Spleen (tissue), 11 donors: ENCODE measurements at regions not wholly inside any gene's neighbourhood (a gene's known extent, or its start where the extent isn't known, plus 50 kb on each side); places are given as distances from the start of the nearest gene placed in this dataset.

ENCODE experiments used
- DNase-seq: peaks from one replicate; pipeline ENCODE4 v3.0.0-alpha.2; 2020
- H3K27ac ChIP-seq, 8 donors: fragments of 200-600 bp; sonication (generic) in 7 of 8; 1 replicate in 4 of 8; 2 replicates in 4 of 8; pipeline versions ENCODE4 v1.5.0 to v1.8.0; 2016 to 2021; ENCODE audit warnings: inconsistent platforms in 4 of 8, mild to moderate bottlenecking in 4 of 8, moderate library complexity in 1 of 8
- H3K27me3 ChIP-seq, 7 donors: fragments of 200-600 bp; sonication (generic) in 6 of 7; replicated peaks in 1 of 7; 1 replicate in 4 of 7; 2 replicates in 3 of 7; pipeline versions ENCODE4 v1.5.0 to v1.8.0; 2016 to 2021; ENCODE audit warnings: inconsistent platforms in 3 of 7, mild to moderate bottlenecking in 1 of 7
- H3K36me3 ChIP-seq, 6 donors: fragments of 200-600 bp; sonication (generic) in 5 of 6; 1 replicate in 4 of 6; 2 replicates in 2 of 6; pipeline versions ENCODE4 v1.5.0 to v1.8.0; 2016 to 2021; ENCODE audit warnings: inconsistent platforms in 2 of 6
- H3K4me1 ChIP-seq, 6 donors: fragments of 200-600 bp; sonication (generic) in 5 of 6; 1 replicate in 3 of 6; 2 replicates in 3 of 6; pipeline versions ENCODE4 v1.5.0 to v1.8.0; 2016 to 2021; ENCODE audit warnings: inconsistent platforms in 3 of 6
- H3K4me3 ChIP-seq, 8 donors: fragments of 200-600 bp; sonication (generic) in 7 of 8; 1 replicate in 4 of 8; 2 replicates in 4 of 8; pipeline versions ENCODE4 v1.5.0 to v1.8.0; 2016 to 2021; ENCODE audit warnings: inconsistent platforms in 4 of 8, mild to moderate bottlenecking in 4 of 8, moderate library complexity in 2 of 8
- H3K9me3 ChIP-seq, 8 donors: fragments of 200-600 bp; sonication (generic) in 7 of 8; 1 replicate in 4 of 8; 2 replicates in 4 of 8; pipeline versions ENCODE4 v1.5.0 to v1.8.0; 2016 to 2021; ENCODE audit warnings: inconsistent platforms in 4 of 8
- POLR2A ChIP-seq, 3 donors: fragments of 450-650 bp; IDR thresholded peaks; one replicate each; pipeline ENCODE4 v1.5.1; 2017; ENCODE audit warnings: antibody characterized with exemption in 3 of 3, mild to moderate bottlenecking in 1 of 3
- POLR2AphosphoS5 ChIP-seq, 3 donors: sonication (generic); formaldehyde crosslinking; IDR thresholded peaks; one replicate each; pipeline ENCODE4 v1.5.1; 2017; ENCODE audit warnings: antibody characterized with exemption in 3 of 3
- WGBS, 5 donors: extraction: QIAGEN DNeasy Blood & Tissue Kit in 3 of 5; methylation state at CpG; one replicate each; pipeline versions ENCODE4 v1.1.5 to v1.1.7; 2013 to 2018; 5-methylcytosine and 5-hydroxymethylcytosine counted together
- intact Hi-C: fragments of 100-400 bp; cut with DNase I; formaldehyde crosslinking; loops from one replicate; pipeline ENCODE4 v1.15.0; 2023; ENCODE audit warnings: low total_unique reads
- TF ChIP-seq, protein P1 (sequence below), 11 experiments: fragments of 200-600 bp in 7 of 11; fragments of 450-650 bp in 4 of 11; sonication (generic) in 4 of 11; IDR thresholded peaks in 8 of 11; conservative IDR thresholded peaks in 3 of 11; 1 replicate in 7 of 11; 2 replicates in 4 of 11; pipeline versions ENCODE4 v1.4.0 to v1.8.0; 2016 to 2021; ENCODE audit warnings: antibody characterized with exemption in 11 of 11, inconsistent platforms in 4 of 11, mild to moderate bottlenecking in 1 of 11
- donor health status: healthy with polysubstance abuse.
- donor health status: DM: no; HTN: no; CAD: no; lungs with moderate emphysema.
- donor health status: DM: no; HTN: no; CAD: no.
- donor health status: Bipolar disorder and iron deficiency.
- donor health status: healthy.
- donor health status: DM: no; HTN: no; CAD: no.
- donor health status: DM: yes; HTN: yes; CAD: no.

DNA sequence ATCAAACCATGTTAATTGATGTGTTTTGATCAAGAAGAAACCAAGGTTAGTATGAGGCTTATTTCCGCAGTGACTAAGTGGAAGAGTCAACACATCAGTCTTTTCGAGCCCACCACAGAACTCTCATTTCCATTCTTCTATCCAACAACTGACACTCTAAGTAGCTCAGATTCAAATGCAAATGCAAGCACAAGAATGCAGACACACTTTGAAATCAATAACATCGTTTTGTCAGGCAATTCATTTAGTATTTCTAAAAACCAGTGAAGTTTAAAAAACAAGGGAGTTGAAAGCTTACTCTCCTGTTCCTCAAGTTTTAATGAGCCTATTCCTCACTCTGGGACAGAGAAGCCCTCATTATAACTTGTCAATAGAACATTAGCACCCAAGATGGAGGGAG lies 433.1 kb downstream of the ZIC3 start:
- Histone ChIP-seq H3K4me1 (no peaks in the 10 kb centered on the region), H3K9me3 (no peaks in the 10 kb centered on the region), H3K27me3 (no peaks in the 10 kb centered on the region), H3K4me3 (no peak overlapping the region), H3K27ac (no peak overlapping the region), H3K36me3 (no peaks in the 10 kb centered on the region)
- intact Hi-C loops, result no loop called here
- DNase-seq, result no peak
- no peak for TF ChIP-seq POLR2A (IDR thresholded peaks at IDR 0.05)
- 57 to 78% (median 71%) methylated on average over 3 of the region's 3 CpGs for WGBS, 5 donors

DNA sequence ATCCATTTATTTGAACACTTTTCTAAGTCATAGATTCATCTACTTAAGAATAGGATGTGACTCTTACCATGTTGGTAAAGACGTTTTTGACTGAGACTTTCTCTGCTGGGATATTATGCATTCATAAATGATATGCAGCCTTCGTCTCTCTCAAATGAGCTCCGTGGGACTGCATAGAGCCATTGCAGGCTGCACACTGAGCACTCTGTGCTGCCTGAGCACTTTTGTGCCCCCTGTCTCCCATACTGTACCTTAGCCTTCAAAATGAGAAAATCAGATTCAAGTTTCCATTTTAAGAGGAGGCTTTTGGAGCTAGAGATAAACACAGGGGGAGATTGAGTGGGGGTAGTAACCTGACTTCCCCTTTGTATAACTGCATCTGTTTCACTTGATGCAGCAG lies 433.6 kb downstream of the ZIC3 start:
- WGBS, 5 donors, result 39 to 55% (median 48%) methylated on average over 3 of the region's 3 CpGs
- no peak for TF ChIP-seq POLR2A (IDR thresholded peaks at IDR 0.05)
- TF ChIP-seq POLR2AphosphoS5 (IDR thresholded peaks at IDR 0.05), result no peak
- TF ChIP-seq, protein P1, sequence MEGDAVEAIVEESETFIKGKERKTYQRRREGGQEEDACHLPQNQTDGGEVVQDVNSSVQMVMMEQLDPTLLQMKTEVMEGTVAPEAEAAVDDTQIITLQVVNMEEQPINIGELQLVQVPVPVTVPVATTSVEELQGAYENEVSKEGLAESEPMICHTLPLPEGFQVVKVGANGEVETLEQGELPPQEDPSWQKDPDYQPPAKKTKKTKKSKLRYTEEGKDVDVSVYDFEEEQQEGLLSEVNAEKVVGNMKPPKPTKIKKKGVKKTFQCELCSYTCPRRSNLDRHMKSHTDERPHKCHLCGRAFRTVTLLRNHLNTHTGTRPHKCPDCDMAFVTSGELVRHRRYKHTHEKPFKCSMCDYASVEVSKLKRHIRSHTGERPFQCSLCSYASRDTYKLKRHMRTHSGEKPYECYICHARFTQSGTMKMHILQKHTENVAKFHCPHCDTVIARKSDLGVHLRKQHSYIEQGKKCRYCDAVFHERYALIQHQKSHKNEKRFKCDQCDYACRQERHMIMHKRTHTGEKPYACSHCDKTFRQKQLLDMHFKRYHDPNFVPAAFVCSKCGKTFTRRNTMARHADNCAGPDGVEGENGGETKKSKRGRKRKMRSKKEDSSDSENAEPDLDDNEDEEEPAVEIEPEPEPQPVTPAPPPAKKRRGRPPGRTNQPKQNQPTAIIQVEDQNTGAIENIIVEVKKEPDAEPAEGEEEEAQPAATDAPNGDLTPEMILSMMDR (IDR thresholded peaks at IDR 0.05 in 8 of 11, conservative IDR thresholded peaks at IDR 0.05 in 3 of 11), result no peak
- Histone ChIP-seq H3K27me3 (no peaks in the 10 kb centered on the region), H3K27ac (no peak overlapping the region), H3K4me1 (no peaks in the 10 kb centered on the region), H3K36me3 (no peaks in the 10 kb centered on the region), H3K9me3 (no peaks in the 10 kb centered on the region), H3K4me3 (no peak overlapping the region)
- no peak for DNase-seq
- intact Hi-C loops, result no loop called here

DNA sequence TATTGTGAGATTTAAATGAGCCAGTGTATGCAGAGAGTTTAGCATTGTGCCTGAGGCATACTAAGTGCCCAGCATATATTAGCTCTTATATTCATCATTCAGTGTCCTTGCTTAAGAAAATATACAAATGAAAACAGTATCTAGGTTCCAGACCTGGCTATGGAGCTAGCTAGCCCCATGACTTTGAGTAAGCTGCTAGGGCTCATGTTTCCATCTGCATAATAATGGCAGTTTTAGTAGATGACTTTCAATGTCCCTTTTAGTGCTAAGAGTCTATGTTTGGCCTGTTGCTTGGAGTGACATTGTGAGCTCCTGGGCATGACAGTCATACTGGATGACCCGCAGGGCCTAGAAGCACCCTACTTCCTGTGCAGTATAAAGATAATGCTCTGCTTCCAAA lies 435.3 kb downstream of the ZIC3 start:
- DNase-seq, result no peak
- H3K27ac ChIP-seq, result no peak overlapping the region
- H3K27me3 ChIP-seq, result no peaks in the 10 kb centered on the region
- no peak for TF ChIP-seq POLR2A (IDR thresholded peaks at IDR 0.05)
- TF ChIP-seq, protein P1 (IDR thresholded peaks at IDR 0.05 in 8 of 11, conservative IDR thresholded peaks at IDR 0.05 in 3 of 11), result no peak
- TF ChIP-seq POLR2AphosphoS5 (IDR thresholded peaks at IDR 0.05), result no peak
- intact Hi-C loops, result no loop called here
- H3K9me3 ChIP-seq, result no peaks in the 10 kb centered on the region
- WGBS, 5 donors, result 58 to 88% (median 83%) methylated on average over 1 of the region's 1 CpG
- H3K36me3 ChIP-seq, result no peaks in the 10 kb centered on the region
- H3K4me3 ChIP-seq, result no peak overlapping the region
- no peaks in the 10 kb centered on the region for H3K4me1 ChIP-seq

DNA sequence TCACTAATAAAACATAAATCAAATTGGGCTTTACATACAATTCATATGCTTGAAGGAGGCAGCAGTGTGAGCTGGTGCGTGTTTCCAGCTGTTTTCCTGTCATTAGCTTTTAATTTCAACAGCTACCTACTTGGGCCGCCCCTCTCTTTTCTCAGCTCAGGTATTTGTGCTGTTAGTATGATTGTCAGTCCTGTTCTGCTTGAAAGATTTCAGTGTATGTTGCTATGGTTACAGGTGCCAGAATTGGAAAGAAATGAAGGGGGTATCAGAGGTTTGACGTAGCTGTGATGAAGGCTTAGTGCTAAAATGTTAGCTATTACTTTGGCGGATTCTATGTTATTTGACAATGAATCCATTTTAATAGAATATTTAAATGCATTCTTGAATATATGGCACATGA lies 440.3 kb downstream of the ZIC3 start:
- 83 to 91% (median 88%) methylated on average over 4 of the region's 4 CpGs for WGBS, 5 donors
- H3K4me3 ChIP-seq, result no peak overlapping the region
- H3K27me3 ChIP-seq, result no peaks in the 10 kb centered on the region
- no peaks in the 10 kb centered on the region for H3K4me1 ChIP-seq
- no peak for TF ChIP-seq POLR2AphosphoS5 (IDR thresholded peaks at IDR 0.05)
- TF ChIP-seq, protein P1 (IDR thresholded peaks at IDR 0.05 in 8 of 11, conservative IDR thresholded peaks at IDR 0.05 in 3 of 11), result no peak
- no peak for TF ChIP-seq POLR2A (IDR thresholded peaks at IDR 0.05)
- no peak overlapping the region for H3K27ac ChIP-seq
- H3K9me3 ChIP-seq, result no peaks in the 10 kb centered on the region
- no peak for DNase-seq
- H3K36me3 ChIP-seq, result no peaks in the 10 kb centered on the region
- intact Hi-C loops, result no loop called here

DNA sequence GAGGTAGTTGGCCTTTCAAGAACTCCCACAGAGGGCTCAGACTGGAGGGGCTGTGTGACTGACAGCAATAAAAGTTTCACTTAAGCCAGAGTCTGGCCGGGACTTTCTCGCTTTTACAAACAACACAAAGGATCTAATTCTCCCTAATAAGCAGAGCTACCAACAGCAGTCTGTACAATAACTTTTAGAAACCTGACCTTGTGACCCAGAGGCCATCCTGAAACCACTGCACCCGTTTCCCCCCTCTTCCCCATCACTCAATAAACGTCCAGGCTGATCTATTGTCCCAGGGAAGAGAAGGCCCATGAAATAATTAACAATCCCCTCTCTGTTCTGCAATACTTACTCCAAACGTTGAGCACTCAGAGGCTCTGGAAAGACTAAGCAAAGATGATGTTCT lies 442.4 kb downstream of the ZIC3 start:
- Histone ChIP-seq H3K27me3 (no peaks in the 10 kb centered on the region), H3K36me3 (no peaks in the 10 kb centered on the region), H3K4me1 (no peaks in the 10 kb centered on the region), H3K4me3 (no peak overlapping the region), H3K9me3 (no peaks in the 10 kb centered on the region), H3K27ac (no peak overlapping the region)
- TF ChIP-seq, protein P1 (IDR thresholded peaks at IDR 0.05 in 8 of 11, conservative IDR thresholded peaks at IDR 0.05 in 3 of 11), result no peak
- TF ChIP-seq POLR2A (IDR thresholded peaks at IDR 0.05), result no peak
- no peak for TF ChIP-seq POLR2AphosphoS5 (IDR thresholded peaks at IDR 0.05)
- WGBS, 5 donors, result 25 to 34% (median 32%) methylated on average over 5 of the region's 5 CpGs
- intact Hi-C loops, result no loop called here
- DNase-seq, result no peak
